GM23338 (cell line): ENCODE measurements at regions not wholly inside any gene's neighbourhood (a gene's known extent, or its start where the extent isn't known, plus 50 kb on each side); places are given as distances from the start of the nearest gene placed in this dataset.

Experiments used
- CTCF ChIP-seq, 2 experiments: fragments of 200-600 bp in 1 of 2; sonication (generic) in 1 of 2; conservative IDR thresholded peaks; 2 replicates each; pipeline versions ENCODE4 v1.5.1 to v1.6.1; 2016 to 2017; ENCODE audit warnings: antibody characterized with exemption in 2 of 2, low read depth in 2 of 2, mild to moderate bottlenecking in 2 of 2, moderate library complexity in 1 of 2
- NANOG ChIP-seq: IDR thresholded peaks from 2 replicates; pipeline ENCODE4 v1.6.1; 2016; ENCODE audit warnings: antibody characterized with exemption, borderline replicate concordance

GRCh38 chr17:27233059-27233458, 60.9 kb upstream of the WSB1 start:
- TF ChIP-seq NANOG (no peak), CTCF (conservative IDR thresholded peaks at IDR 0.05; ENCODE audit: low read depth in 2 of 2) (no peak)
